SK-N-SH treated with all-trans-retinoic acid at 6 μM for 48 hours (cell line): ENCODE measurements at regions not wholly inside any gene's neighbourhood (a gene's known extent, or its start where the extent isn't known, plus 50 kb on each side); places are given as distances from the start of the nearest gene placed in this dataset.

Source experiments
- ATAC-seq: fragments of 200-7000 bp; cut with Tn5 transposase; 3 replicates; pipeline ENCODE4 v1.9.1; 2020; ENCODE audit warnings: mild to moderate bottlenecking, moderate library complexity
- ARNTL ChIP-seq: fragments of 450-650 bp; formaldehyde crosslinking; IDR thresholded peaks from 2 replicates; pipeline ENCODE4 v1.5.0; 2020; ENCODE audit warnings: low read depth, mild to moderate bottlenecking, moderate library complexity, borderline replicate concordance
- BACH2 ChIP-seq: fragments of 250-450 bp; sonication (Bioruptor Pico); IDR thresholded peaks from 2 replicates; pipeline ENCODE4 v1.9.0; 2021; ENCODE audit warnings: mild to moderate bottlenecking, borderline replicate concordance
- CSDC2 ChIP-seq: fragments of 250-450 bp; sonication (Bioruptor Pico); IDR thresholded peaks from 2 replicates; pipeline ENCODE4 v1.5.0; 2020; ENCODE audit warnings: mild to moderate bottlenecking, moderate library complexity
- ESRRG ChIP-seq: fragments of 250-450 bp; sonication (Bioruptor Pico); IDR thresholded peaks from 2 replicates; pipeline ENCODE4 v1.6.1; 2021; ENCODE audit warnings: mild to moderate bottlenecking
- GLIS3 ChIP-seq: fragments of 250-450 bp; sonication (Bioruptor Pico); IDR thresholded peaks from 2 replicates; pipeline ENCODE4 v1.5.0; 2020; ENCODE audit warnings: mild to moderate bottlenecking, moderate library complexity
- ISL1 ChIP-seq: fragments of 250-450 bp; sonication (Bioruptor Pico); IDR thresholded peaks from 2 replicates; pipeline ENCODE4 v2.1.2; 2022; ENCODE audit warnings: mild to moderate bottlenecking, moderate library complexity
- OSR1 ChIP-seq: fragments of 250-450 bp; sonication (Bioruptor Pico); IDR thresholded peaks from 2 replicates; pipeline ENCODE4 v1.8.0; 2022; ENCODE audit warnings: moderate library complexity, mild to moderate bottlenecking, inconsistent platforms
- PPARA ChIP-seq: fragments of 250-450 bp; sonication (Bioruptor Pico); IDR thresholded peaks from 2 replicates; pipeline ENCODE4 v1.5.0; 2020; ENCODE audit warnings: mild to moderate bottlenecking, borderline replicate concordance
- RARB ChIP-seq: fragments of 250-450 bp; sonication (Bioruptor Pico); IDR thresholded peaks from 2 replicates; pipeline ENCODE4 v1.8.0; 2021; ENCODE audit warnings: mild to moderate bottlenecking, moderate library complexity
- SNAI2 ChIP-seq: fragments of 250-450 bp; sonication (Bioruptor Pico); IDR thresholded peaks from 2 replicates; pipeline ENCODE4 v1.5.0; 2020; ENCODE audit warnings: mild to moderate bottlenecking, moderate library complexity
- TCF4 ChIP-seq: fragments of 250-450 bp; sonication (Bioruptor Pico); IDR thresholded peaks from 2 replicates; pipeline ENCODE4 v1.8.0; 2021; ENCODE audit warnings: mild to moderate bottlenecking, moderate library complexity, borderline replicate concordance
- TOX ChIP-seq: fragments of 250-450 bp; sonication (Bioruptor Pico); IDR thresholded peaks from 2 replicates; pipeline ENCODE4 v1.8.0; 2021; ENCODE audit warnings: mild to moderate bottlenecking, moderate library complexity, borderline replicate concordance
- ZC3H10 ChIP-seq: fragments of 250-450 bp; sonication (Bioruptor Pico); IDR thresholded peaks from 2 replicates; pipeline ENCODE4 v1.5.1; 2021; ENCODE audit warnings: mild to moderate bottlenecking, moderate library complexity
- ZFP3 ChIP-seq: fragments of 250-450 bp; sonication (Bioruptor Pico); IDR thresholded peaks from 2 replicates; pipeline ENCODE4 v1.5.0; 2020; ENCODE audit warnings: mild to moderate bottlenecking, moderate library complexity
- ZNF565 ChIP-seq: fragments of 450-650 bp; formaldehyde crosslinking; conservative IDR thresholded peaks from 2 replicates; pipeline ENCODE4 v1.5.0; 2020; ENCODE audit warnings: low read depth, mild to moderate bottlenecking, moderate library complexity
- ZNF70 ChIP-seq: fragments of 450-650 bp; formaldehyde crosslinking; IDR thresholded peaks from 2 replicates; pipeline ENCODE4 v1.5.0; 2020; ENCODE audit warnings: mild to moderate bottlenecking, moderate library complexity
- ZNF8 ChIP-seq: fragments of 450-650 bp; formaldehyde crosslinking; IDR thresholded peaks from 2 replicates; pipeline ENCODE4 v1.5.0; 2020; ENCODE audit warnings: mild to moderate bottlenecking, moderate library complexity
- TF ChIP-seq, protein P1 (sequence below): fragments of 250-450 bp; sonication (Bioruptor Pico); IDR thresholded peaks from 2 replicates; pipeline ENCODE4 v1.5.0; 2020; ENCODE audit warnings: mild to moderate bottlenecking, moderate library complexity
- TF ChIP-seq, protein P2 (sequence below): fragments of 250-450 bp; sonication (Bioruptor Pico); IDR thresholded peaks from 2 replicates; pipeline ENCODE4 v1.8.0; 2021; ENCODE audit warnings: low read depth, mild to moderate bottlenecking, moderate library complexity, borderline replicate concordance
- TF ChIP-seq, protein P3 (sequence below): fragments of 250-450 bp; sonication (Bioruptor Pico); IDR thresholded peaks from 2 replicates; pipeline ENCODE4 v1.8.0; 2020; ENCODE audit warnings: mild to moderate bottlenecking, moderate library complexity, borderline replicate concordance

DNA sequence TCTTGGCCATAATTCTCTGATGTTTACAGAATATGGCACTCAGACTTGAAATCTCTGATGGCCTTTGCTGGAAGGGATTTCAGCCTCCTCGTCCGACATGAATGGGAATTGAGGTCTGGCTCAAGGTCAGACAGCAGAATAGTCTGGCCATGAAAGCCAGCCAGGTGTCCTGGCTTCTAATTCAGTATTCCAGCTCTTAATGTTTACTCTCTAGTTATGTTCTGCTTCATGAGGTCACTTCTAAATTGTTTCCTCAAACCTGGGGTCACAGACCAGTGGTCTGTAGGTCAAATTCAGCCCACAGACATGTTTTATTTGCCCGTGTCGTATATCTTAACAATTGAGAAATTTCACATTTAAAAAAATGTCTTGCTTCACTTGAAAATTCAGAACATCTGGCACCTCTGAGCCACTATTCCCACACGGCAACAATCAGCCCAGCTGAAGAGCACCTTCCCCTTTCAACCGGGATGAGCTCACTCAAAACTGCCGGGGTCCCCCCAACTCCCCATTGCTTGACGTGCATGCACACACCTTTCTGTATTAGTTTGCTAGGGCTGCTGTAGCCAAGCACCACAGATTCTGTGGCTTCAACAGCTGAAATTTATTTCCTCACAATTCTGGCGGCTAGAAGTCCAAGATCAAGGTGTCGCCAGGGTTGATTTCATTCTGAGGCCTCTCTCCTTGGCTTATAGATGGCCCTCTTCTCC is 243.5 kb downstream of the ENC1 start:
- ATAC-seq: no peak
- TF ChIP-seq, protein P1, sequence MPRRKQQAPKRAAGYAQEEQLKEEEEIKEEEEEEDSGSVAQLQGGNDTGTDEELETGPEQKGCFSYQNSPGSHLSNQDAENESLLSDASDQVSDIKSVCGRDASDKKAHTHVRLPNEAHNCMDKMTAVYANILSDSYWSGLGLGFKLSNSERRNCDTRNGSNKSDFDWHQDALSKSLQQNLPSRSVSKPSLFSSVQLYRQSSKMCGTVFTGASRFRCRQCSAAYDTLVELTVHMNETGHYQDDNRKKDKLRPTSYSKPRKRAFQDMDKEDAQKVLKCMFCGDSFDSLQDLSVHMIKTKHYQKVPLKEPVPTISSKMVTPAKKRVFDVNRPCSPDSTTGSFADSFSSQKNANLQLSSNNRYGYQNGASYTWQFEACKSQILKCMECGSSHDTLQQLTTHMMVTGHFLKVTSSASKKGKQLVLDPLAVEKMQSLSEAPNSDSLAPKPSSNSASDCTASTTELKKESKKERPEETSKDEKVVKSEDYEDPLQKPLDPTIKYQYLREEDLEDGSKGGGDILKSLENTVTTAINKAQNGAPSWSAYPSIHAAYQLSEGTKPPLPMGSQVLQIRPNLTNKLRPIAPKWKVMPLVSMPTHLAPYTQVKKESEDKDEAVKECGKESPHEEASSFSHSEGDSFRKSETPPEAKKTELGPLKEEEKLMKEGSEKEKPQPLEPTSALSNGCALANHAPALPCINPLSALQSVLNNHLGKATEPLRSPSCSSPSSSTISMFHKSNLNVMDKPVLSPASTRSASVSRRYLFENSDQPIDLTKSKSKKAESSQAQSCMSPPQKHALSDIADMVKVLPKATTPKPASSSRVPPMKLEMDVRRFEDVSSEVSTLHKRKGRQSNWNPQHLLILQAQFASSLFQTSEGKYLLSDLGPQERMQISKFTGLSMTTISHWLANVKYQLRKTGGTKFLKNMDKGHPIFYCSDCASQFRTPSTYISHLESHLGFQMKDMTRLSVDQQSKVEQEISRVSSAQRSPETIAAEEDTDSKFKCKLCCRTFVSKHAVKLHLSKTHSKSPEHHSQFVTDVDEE (CRISPR knock-in tag): no peak
- no peak for TF ChIP-seq ZNF70 (CRISPR knock-in tag)
- no peak for TF ChIP-seq CSDC2 (CRISPR knock-in tag)
- TF ChIP-seq PPARA (CRISPR knock-in tag): no peak
- no peak for TF ChIP-seq ZNF565 (CRISPR knock-in tag)
- no peak for TF ChIP-seq RARB (CRISPR knock-in tag)
- no peak for TF ChIP-seq GLIS3 (CRISPR knock-in tag)
- no peak for TF ChIP-seq SNAI2 (CRISPR knock-in tag)

DNA sequence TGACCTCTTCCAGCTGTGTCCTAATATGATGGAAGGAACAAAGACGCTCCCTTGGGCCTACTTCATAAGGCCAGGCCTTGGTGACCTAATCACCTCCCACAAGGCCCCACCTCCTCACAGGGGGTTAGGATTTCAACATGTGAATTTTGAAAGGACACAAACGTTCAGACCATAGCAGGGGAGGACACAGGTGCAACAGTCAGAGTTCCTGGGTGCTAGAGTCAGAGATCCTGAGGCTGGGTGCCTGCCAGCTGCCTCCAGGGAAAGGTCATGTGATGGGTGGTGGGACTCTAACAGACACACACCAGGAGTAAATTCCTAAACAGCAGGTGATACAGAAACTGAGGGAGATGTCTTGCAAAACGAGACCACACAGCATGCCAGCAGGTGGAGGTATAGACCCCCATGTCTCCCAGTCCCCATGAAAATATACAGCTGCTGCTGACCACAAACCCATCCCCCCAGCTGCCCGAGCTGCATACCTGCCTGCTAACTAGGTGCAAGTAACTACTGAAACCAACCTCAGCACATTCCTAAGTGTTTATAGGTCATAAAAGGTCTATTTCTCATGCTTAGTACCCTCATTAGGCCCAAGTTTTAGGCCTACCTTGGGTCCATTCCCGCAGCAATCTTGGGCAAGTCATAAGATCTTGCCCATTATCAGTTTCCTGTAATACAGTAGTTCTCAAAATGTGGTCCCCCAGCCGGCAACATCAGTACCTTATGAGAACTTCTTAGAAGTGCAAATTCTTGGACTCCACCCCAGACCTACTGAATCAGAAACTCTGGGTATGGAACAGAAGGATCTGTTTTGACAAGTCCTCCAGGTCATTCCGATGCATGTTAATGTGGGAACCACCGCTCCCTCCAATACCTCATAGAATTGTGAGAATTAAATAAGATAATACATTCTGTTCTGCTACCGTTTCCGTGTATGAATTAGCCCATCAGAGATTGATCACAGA is 245.3 kb downstream of the ENC1 start:
- no peak for ATAC-seq
- TF ChIP-seq GLIS3 (CRISPR knock-in tag): no peak
- TF ChIP-seq ZFP3 (CRISPR knock-in tag): no peak
- TF ChIP-seq SNAI2 (CRISPR knock-in tag): no peak
- no peak for TF ChIP-seq PPARA (CRISPR knock-in tag)
- TF ChIP-seq OSR1 (CRISPR knock-in tag): no peak
- TF ChIP-seq ZNF70 (CRISPR knock-in tag): no peak
- TF ChIP-seq, protein P2, sequence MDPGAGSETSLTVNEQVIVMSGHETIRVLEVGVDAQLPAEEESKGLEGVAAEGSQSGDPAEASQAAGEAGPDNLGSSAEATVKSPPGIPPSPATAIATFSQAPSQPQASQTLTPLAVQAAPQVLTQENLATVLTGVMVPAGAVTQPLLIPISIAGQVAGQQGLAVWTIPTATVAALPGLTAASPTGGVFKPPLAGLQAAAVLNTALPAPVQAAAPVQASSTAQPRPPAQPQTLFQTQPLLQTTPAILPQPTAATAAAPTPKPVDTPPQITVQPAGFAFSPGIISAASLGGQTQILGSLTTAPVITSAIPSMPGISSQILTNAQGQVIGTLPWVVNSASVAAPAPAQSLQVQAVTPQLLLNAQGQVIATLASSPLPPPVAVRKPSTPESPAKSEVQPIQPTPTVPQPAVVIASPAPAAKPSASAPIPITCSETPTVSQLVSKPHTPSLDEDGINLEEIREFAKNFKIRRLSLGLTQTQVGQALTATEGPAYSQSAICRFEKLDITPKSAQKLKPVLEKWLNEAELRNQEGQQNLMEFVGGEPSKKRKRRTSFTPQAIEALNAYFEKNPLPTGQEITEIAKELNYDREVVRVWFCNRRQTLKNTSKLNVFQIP (CRISPR knock-in tag): no peak
- TF ChIP-seq, protein P3, sequence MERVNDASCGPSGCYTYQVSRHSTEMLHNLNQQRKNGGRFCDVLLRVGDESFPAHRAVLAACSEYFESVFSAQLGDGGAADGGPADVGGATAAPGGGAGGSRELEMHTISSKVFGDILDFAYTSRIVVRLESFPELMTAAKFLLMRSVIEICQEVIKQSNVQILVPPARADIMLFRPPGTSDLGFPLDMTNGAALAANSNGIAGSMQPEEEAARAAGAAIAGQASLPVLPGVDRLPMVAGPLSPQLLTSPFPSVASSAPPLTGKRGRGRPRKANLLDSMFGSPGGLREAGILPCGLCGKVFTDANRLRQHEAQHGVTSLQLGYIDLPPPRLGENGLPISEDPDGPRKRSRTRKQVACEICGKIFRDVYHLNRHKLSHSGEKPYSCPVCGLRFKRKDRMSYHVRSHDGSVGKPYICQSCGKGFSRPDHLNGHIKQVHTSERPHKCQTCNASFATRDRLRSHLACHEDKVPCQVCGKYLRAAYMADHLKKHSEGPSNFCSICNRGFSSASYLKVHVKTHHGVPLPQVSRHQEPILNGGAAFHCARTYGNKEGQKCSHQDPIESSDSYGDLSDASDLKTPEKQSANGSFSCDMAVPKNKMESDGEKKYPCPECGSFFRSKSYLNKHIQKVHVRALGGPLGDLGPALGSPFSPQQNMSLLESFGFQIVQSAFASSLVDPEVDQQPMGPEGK: no peak
- TF ChIP-seq CSDC2 (CRISPR knock-in tag): no peak
- TF ChIP-seq BACH2 (CRISPR knock-in tag): no peak
- no peak for TF ChIP-seq ZNF565 (CRISPR knock-in tag)
- no peak for TF ChIP-seq TOX (CRISPR knock-in tag)
- TF ChIP-seq ZNF8: no peak
- no peak for TF ChIP-seq ARNTL (CRISPR knock-in tag)
- no peak for TF ChIP-seq ESRRG (CRISPR knock-in tag)

DNA sequence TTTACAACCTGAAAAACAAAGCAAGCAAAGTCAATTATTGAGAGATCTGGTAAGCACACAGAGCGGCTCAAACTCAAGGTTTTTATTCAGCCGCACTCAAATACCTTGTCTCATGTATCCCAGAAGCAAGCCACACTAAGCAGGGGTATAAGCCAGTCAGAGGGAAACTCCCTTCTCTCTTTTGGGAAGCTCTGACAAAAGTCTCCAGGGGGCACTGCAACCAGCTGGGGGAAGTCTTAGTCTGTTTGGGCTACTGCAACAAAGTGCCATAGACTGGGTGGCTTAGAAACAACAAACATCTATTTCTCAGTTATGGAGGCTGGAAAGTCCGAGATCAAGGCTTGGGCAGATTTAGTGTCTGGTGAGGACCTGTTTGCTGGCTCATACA is 246.0 kb downstream of the ENC1 start:
- TF ChIP-seq ZC3H10 (CRISPR knock-in tag): no peak
- TF ChIP-seq BACH2 (CRISPR knock-in tag): no peak
- no peak for TF ChIP-seq TCF4 (CRISPR knock-in tag)
- no peak for TF ChIP-seq TOX (CRISPR knock-in tag)
- TF ChIP-seq ESRRG (CRISPR knock-in tag): no peak
- no peak for TF ChIP-seq ZNF8
- TF ChIP-seq ARNTL (CRISPR knock-in tag): no peak
- no peak for TF ChIP-seq OSR1 (CRISPR knock-in tag)
- no peak for ATAC-seq

DNA sequence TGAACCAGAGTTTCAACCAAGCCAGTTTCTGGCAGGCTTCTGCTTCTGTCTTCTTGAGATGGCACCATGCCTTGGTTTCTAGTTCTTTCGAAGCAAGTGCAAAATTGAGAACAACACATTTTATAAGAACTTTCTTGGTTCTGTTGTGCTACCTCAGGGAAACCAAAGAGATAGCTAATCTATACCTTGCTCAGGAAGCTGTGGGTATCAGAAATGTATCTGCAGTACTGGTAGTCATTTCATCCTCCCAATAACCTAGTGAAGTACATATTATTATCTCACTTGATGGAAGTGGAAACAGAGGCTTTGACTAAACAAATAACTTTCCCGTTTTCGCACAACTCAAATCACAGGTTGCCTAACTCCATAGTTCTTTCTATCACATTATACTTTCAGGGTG is 246.6 kb downstream of the ENC1 start:
- no peak for ATAC-seq
- TF ChIP-seq CSDC2 (CRISPR knock-in tag) (no peak), ISL1 (CRISPR knock-in tag) (no peak), ZC3H10 (CRISPR knock-in tag) (no peak)
- TF ChIP-seq, protein P2 (CRISPR knock-in tag): no peak
